ENCODE measurements at regions not wholly inside any gene's neighbourhood (a gene's known extent, or its start where the extent isn't known, plus 50 kb on each side); places are given as distances from the start of the nearest gene placed in this dataset.

- DNase-seq = no peak
- Histone ChIP-seq H3K27me3 (no peaks in the 10 kb centered on the region), H3K27ac (no peak overlapping the region), H3K4me1 (no peaks in the 10 kb centered on the region), H3K4me3 (no peak overlapping the region), H3K9me3 (no peaks in the 10 kb centered on the region), H3K36me3 (no peaks in the 10 kb centered on the region)
- intact Hi-C loops (cut with DNase I) = no loop called here
- no peak for TF ChIP-seq POLR2A (IDR thresholded peaks at IDR 0.05)
- no peak for TF ChIP-seq CTCF (IDR thresholded peaks at IDR 0.05)
- WGBS (ENCODE audit: insufficient coverage, low coverage, low lambda C conversion rate, missing lambda C conversion rate) = 92% methylated on average over 1 of the region's 1 CpG
- ATAC-seq = no peak
Observed at GRCh38 chr5:115683081-115683480, 57.2 kb upstream of the TMED7 start.
